Activated B cell treated with CpG ODN at 0.5 μM for 24 hours (primary cell): ENCODE measurements at regions not wholly inside any gene's neighbourhood (a gene's known extent, or its start where the extent isn't known, plus 50 kb on each side); places are given as distances from the start of the nearest gene placed in this dataset.
"Not testable (repeated sequence)": the region's sequence is repeated elsewhere in the genome, so short reads cannot be mapped to it uniquely, and the experiment has no call there.

Experiments used
- ATAC-seq: fragments of 200-7000 bp; cut with Tn5 transposase; one replicate; pipeline ENCODE4 v1.10.0; 2021; ENCODE audit warnings: low read depth, mild to moderate bottlenecking, moderate library complexity
- CTCF ChIA-PET: fragments of 350-600 bp; sonication (Branson Sonifier 250); formaldehyde crosslinking; loops from one replicate; lab custom pipeline; 2021; ENCODE audit warnings: antibody characterized with exemption; lab: Charles Lee
- POLR2A ChIA-PET: fragments of 350-600 bp; sonication (Branson Sonifier 250); formaldehyde crosslinking; loops from one replicate; lab custom pipeline; 2021; ENCODE audit warnings: antibody characterized with exemption; lab: Charles Lee
- DNase-seq: peaks from one replicate; pipeline ENCODE4 v3.0.0; 2022
- H3K27ac Mint-ChIP-seq: one replicate; pipeline ENCODE4 v1.8.0; 2020; ENCODE audit warnings: mixed read lengths
- H3K27me3 Mint-ChIP-seq: one replicate; pipeline ENCODE4 v1.8.0; 2021; ENCODE audit warnings: mixed read lengths
- H3K36me3 Mint-ChIP-seq: one replicate; pipeline ENCODE4 v1.8.0; 2021; ENCODE audit warnings: low read depth, mixed read lengths
- H3K4me1 Mint-ChIP-seq: one replicate; pipeline ENCODE4 v1.8.0; 2021; ENCODE audit warnings: mixed read lengths
- H3K4me3 Mint-ChIP-seq: one replicate; pipeline ENCODE4 v1.8.0; 2020; ENCODE audit warnings: mild to moderate bottlenecking, mixed read lengths
- H3K9me3 Mint-ChIP-seq: one replicate; pipeline ENCODE4 v1.8.0; 2020; ENCODE audit warnings: mixed read lengths
- intact Hi-C: fragments of 100-400 bp; cut with micrococcal nuclease; formaldehyde crosslinking; loops from one replicate; pipeline ENCODE4 v1.15.1; 2024
- TF ChIP-seq, protein P1 (sequence below): fragments of 200-600 bp; IDR thresholded peaks from one replicate; pipeline ENCODE4 v1.8.0; 2022; ENCODE audit warnings: antibody characterized with exemption, mild to moderate bottlenecking

GRCh38 chr16:35585411-35585810 is 2126.0 kb downstream of the TP53TG3F start:
- DNase-seq (no peak), ATAC-seq (no peak)
- no peak overlapping the region for H3K27ac Mint-ChIP-seq
- POLR2A ChIA-PET: no interaction called here
- peaks cover 18% of the 10 kb centered on the region for H3K9me3 Mint-ChIP-seq
- intact Hi-C loops: no loop called here
- H3K4me1 Mint-ChIP-seq: no peaks in the 10 kb centered on the region
- no peaks in the 10 kb centered on the region for H3K27me3 Mint-ChIP-seq
- TF ChIP-seq, protein P1, sequence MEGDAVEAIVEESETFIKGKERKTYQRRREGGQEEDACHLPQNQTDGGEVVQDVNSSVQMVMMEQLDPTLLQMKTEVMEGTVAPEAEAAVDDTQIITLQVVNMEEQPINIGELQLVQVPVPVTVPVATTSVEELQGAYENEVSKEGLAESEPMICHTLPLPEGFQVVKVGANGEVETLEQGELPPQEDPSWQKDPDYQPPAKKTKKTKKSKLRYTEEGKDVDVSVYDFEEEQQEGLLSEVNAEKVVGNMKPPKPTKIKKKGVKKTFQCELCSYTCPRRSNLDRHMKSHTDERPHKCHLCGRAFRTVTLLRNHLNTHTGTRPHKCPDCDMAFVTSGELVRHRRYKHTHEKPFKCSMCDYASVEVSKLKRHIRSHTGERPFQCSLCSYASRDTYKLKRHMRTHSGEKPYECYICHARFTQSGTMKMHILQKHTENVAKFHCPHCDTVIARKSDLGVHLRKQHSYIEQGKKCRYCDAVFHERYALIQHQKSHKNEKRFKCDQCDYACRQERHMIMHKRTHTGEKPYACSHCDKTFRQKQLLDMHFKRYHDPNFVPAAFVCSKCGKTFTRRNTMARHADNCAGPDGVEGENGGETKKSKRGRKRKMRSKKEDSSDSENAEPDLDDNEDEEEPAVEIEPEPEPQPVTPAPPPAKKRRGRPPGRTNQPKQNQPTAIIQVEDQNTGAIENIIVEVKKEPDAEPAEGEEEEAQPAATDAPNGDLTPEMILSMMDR: no peak
- no peak overlapping the region for H3K4me3 Mint-ChIP-seq
- CTCF ChIA-PET: no interaction called here
- H3K36me3 Mint-ChIP-seq: no peaks in the 10 kb centered on the region

DNA sequence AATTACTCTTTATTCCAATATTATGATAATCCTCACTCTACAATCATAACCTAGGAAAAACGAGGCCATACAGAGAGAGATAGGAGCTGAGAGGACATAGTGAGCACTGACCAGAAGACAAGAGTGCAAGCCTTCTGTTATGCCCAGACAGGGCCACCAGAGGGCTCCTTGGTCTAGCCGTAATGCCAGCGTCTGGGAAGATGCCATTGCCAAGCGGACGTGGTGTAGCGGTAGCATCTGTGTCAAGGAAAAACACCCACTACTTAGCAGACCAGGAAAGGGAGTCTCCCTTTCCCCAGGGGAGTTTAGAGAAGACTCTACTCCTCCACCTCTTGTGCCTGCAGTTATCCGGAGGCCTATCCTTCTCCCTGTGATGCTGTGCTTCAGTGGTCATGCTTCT is 2131.5 kb downstream of the TP53TG3F start:
- H3K9me3 Mint-ChIP-seq: peaks cover 12% of the 10 kb centered on the region
- H3K4me3 Mint-ChIP-seq, H3K4me1 Mint-ChIP-seq, POLR2A ChIA-PET, H3K27ac Mint-ChIP-seq, DNase-seq, CTCF ChIA-PET, H3K36me3 Mint-ChIP-seq, ATAC-seq, intact Hi-C loops, H3K27me3 Mint-ChIP-seq: not testable (repeated sequence)

- Mint-ChIP-seq H3K27ac (no peak overlapping the region), H3K36me3 (no peaks in the 10 kb centered on the region), H3K4me1 (no peaks in the 10 kb centered on the region), H3K4me3 (no peak overlapping the region), H3K27me3 (no peaks in the 10 kb centered on the region), H3K9me3 (peaks cover 12% of the 10 kb centered on the region)
- ChIA-PET CTCF (no interaction called here), POLR2A (no interaction called here)
- no peak for DNase-seq
- TF ChIP-seq, protein P1: no peak
- ATAC-seq: no peak
- intact Hi-C loops: no loop called here
These were observed 2137.1 kb downstream of the TP53TG3F start for GRCh38 chr16:35596467-35596866.

- no peak overlapping the region for H3K4me3 Mint-ChIP-seq
- CTCF ChIA-PET: no interaction called here
- TF ChIP-seq, protein P1: no peak
- peaks cover 12% of the 10 kb centered on the region for H3K9me3 Mint-ChIP-seq
- ATAC-seq (no peak), DNase-seq (no peak)
- POLR2A ChIA-PET: no interaction called here
- intact Hi-C loops: no loop called here
- H3K36me3 Mint-ChIP-seq: no peaks in the 10 kb centered on the region
- H3K27me3 Mint-ChIP-seq: no peaks in the 10 kb centered on the region
- no peak overlapping the region for H3K27ac Mint-ChIP-seq
- H3K4me1 Mint-ChIP-seq: no peaks in the 10 kb centered on the region
These were observed 2139.4 kb downstream of the TP53TG3F start for GRCh38 chr16:35598696-35599332.

DNA sequence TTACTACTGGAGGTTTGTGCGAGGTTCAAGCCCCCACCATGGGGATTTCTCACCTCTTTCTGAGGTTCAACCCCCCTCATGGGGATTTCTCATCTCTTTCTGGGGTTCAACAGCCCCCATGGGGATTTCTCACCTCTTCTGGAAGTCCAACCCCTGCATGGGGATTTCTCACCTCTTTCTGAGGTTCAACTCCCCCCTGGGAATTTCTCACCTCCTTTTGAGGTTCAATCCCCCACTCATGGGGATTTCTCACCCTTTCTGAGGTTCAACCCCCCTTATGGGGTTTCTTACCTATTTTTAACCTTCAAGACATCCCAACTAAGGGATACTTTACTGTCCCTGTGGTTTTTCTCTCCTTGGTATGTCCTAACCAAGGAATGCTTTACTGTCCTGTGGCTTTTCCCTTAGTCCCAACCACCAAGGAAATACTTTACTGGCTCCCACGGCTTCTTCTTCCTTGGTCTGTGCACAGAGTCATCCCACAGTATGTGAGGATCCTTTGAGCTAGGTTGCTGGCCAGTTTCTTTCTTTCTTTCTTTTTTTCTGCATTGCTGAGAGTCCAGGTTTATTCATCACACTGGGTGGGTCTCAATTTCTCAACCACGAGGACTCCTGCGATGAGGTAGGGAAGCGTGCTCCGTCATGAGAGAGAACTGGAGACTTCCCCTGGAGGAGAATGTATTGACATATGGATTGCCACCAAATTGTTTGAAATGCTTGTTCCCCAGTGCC is 2140.2 kb downstream of the TP53TG3F start:
- Mint-ChIP-seq H3K9me3 (peaks cover 12% of the 10 kb centered on the region), H3K4me1 (no peaks in the 10 kb centered on the region), H3K4me3 (no peak overlapping the region), H3K27ac (no peak overlapping the region), H3K36me3 (no peaks in the 10 kb centered on the region), H3K27me3 (no peaks in the 10 kb centered on the region)
- intact Hi-C loops: no loop called here
- ATAC-seq: no peak
- ChIA-PET POLR2A (no interaction called here), CTCF (no interaction called here)
- DNase-seq: no peak
- TF ChIP-seq, protein P1: no peak

- POLR2A ChIA-PET, H3K4me1 Mint-ChIP-seq: not testable (repeated sequence)
These were observed 2140.7 kb downstream of the TP53TG3F start for GRCh38 chr16:35600161-35600555.

More at GRCh38 chr16:35600161-35600555, 2140.7 kb downstream of the TP53TG3F start:
- H3K36me3 Mint-ChIP-seq, intact Hi-C loops, H3K27me3 Mint-ChIP-seq, ATAC-seq, H3K4me3 Mint-ChIP-seq, DNase-seq, H3K27ac Mint-ChIP-seq, CTCF ChIA-PET: not testable (repeated sequence)
- peaks cover 12% of the 10 kb centered on the region for H3K9me3 Mint-ChIP-seq
